ENCODE measurements at regions not wholly inside any gene's neighbourhood (a gene's known extent, or its start where the extent isn't known, plus 50 kb on each side); places are given as distances from the start of the nearest gene placed in this dataset.

DNA sequence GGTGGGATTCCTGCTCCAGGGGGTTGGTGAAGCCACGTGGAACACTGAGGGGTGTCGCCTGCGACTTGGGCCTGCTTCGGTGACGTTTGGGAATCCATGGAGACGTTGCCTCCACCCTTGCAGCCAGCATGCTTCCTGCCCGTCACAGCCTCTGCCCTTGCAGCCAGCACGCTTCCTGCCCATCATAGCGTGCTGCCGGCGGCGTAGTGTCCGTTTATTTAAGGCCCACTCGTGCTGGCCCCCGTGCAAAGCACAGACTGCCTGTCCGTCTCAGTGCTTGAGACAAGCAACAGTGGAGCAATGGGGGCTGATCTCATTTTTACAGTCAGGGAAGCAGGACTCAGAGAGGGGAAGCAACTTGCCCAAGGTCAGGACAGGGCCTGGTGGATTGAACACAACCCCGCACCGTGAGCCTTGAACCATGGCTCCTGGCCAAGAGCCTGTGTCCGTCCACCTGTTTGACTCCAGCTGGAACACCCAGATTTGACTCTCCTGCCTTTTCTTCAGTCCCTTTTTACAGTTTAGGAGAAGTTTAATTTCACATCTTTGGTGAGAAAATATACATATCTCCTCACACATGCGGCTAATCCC, 149.6 kb downstream of the TEX29 start:
- Histone ChIP-seq H3K27ac (ENCODE audit: control insufficient read depth, insufficient read depth, low read length) (no peak overlapping the region), H3K4me1 (ENCODE audit: control insufficient read depth, extremely low read depth, insufficient read depth, low read length) (no peaks in the 10 kb centered on the region), H3K79me2 (ENCODE audit: control insufficient read depth, insufficient read depth, low read length) (no peaks in the 10 kb centered on the region), H3K9me1 (ENCODE audit: control insufficient read depth, extremely low read depth, insufficient read depth, low read length) (no peaks in the 10 kb centered on the region), H3K4me2 (ENCODE audit: control insufficient read depth, extremely low read depth, insufficient read depth, low read depth, low read length) (no peak overlapping the region), H3K4me3 (ENCODE audit: control insufficient read depth in 2 of 3, extremely low read depth in 1 of 3, insufficient read depth in 2 of 3, low read depth in 1 of 3, low read length in 3 of 3) (no peak overlapping the region), H2AFZ (ENCODE audit: control insufficient read depth, low read length) (no peak overlapping the region), H3K27me3 (ENCODE audit: control insufficient read depth, extremely low read depth, insufficient read depth, low read length) (no peaks in the 10 kb centered on the region), H4K20me1 (ENCODE audit: control insufficient read depth, extremely low read depth, insufficient read depth, low read length) (no peaks in the 10 kb centered on the region), H3K9me3 (ENCODE audit: control insufficient read depth, low read depth, low read length) (no peaks in the 10 kb centered on the region), H3K36me3 (ENCODE audit: control insufficient read depth in 2 of 2, extremely low read depth in 1 of 2, insufficient read depth in 2 of 2, low read length in 2 of 2) (no peaks in the 10 kb centered on the region), H3K9ac (ENCODE audit: control insufficient read depth, extremely low read depth, insufficient read depth, low read length) (no peak overlapping the region)
- TF ChIP-seq, protein P1, sequence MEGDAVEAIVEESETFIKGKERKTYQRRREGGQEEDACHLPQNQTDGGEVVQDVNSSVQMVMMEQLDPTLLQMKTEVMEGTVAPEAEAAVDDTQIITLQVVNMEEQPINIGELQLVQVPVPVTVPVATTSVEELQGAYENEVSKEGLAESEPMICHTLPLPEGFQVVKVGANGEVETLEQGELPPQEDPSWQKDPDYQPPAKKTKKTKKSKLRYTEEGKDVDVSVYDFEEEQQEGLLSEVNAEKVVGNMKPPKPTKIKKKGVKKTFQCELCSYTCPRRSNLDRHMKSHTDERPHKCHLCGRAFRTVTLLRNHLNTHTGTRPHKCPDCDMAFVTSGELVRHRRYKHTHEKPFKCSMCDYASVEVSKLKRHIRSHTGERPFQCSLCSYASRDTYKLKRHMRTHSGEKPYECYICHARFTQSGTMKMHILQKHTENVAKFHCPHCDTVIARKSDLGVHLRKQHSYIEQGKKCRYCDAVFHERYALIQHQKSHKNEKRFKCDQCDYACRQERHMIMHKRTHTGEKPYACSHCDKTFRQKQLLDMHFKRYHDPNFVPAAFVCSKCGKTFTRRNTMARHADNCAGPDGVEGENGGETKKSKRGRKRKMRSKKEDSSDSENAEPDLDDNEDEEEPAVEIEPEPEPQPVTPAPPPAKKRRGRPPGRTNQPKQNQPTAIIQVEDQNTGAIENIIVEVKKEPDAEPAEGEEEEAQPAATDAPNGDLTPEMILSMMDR (optimal IDR thresholded peaks at IDR 0.05 in 1 of 3, IDR thresholded peaks at IDR 0.05 in 1 of 3, conservative IDR thresholded peaks at IDR 0.05 in 1 of 3; ENCODE audit: extremely low read depth in 1 of 3, insufficient read depth in 2 of 3, low read length in 3 of 3) = no peak
- TF ChIP-seq EZH2 (IDR thresholded peaks at IDR 0.05; ENCODE audit: low read length) = no peak
- FAIRE-seq = no peak
- no peak for DNase-seq (ENCODE audit: low read depth, low spot score)
- dilution Hi-C loops (cut with MboI; ENCODE audit: extremely low pct_ligation_motif_present, low sequenced_read_pairs) = no loop called here

DNA sequence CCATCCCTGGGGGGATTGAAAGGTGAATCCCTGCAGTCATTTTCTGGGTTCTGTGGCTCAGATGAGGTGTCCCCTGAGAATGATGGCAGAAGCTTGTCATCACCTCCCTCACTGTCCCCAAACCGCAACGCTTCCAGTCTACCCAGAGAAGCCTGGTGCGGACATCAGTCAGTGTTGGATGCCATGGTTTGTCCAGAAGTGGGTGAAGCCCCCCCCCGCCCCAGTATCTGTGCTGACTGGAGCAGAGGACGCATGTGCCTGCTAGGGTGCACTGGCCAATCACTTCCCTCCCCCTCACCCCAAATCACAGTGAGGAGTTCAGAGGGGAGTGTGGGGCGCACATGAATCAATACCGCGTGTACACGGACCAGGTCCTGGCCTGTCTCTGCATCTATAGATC, 150.5 kb downstream of the TEX29 start:
- FAIRE-seq = no peak

More for the DNA sequence above, 150.5 kb downstream of the TEX29 start:
- Histone ChIP-seq H3K36me3 (ENCODE audit: control insufficient read depth in 2 of 2, extremely low read depth in 1 of 2, insufficient read depth in 2 of 2, low read length in 2 of 2) (no peaks in the 10 kb centered on the region), H3K4me3 (ENCODE audit: control insufficient read depth in 2 of 3, extremely low read depth in 1 of 3, insufficient read depth in 2 of 3, low read depth in 1 of 3, low read length in 3 of 3) (no peak overlapping the region), H3K79me2 (ENCODE audit: control insufficient read depth, insufficient read depth, low read length) (no peaks in the 10 kb centered on the region), H3K27ac (ENCODE audit: control insufficient read depth, insufficient read depth, low read length) (no peak overlapping the region), H3K27me3 (ENCODE audit: control insufficient read depth, extremely low read depth, insufficient read depth, low read length) (no peaks in the 10 kb centered on the region), H3K9ac (ENCODE audit: control insufficient read depth, extremely low read depth, insufficient read depth, low read length) (no peak overlapping the region), H3K4me2 (ENCODE audit: control insufficient read depth, extremely low read depth, insufficient read depth, low read depth, low read length) (no peak overlapping the region), H2AFZ (ENCODE audit: control insufficient read depth, low read length) (no peak overlapping the region), H3K4me1 (ENCODE audit: control insufficient read depth, extremely low read depth, insufficient read depth, low read length) (no peaks in the 10 kb centered on the region), H4K20me1 (ENCODE audit: control insufficient read depth, extremely low read depth, insufficient read depth, low read length) (no peaks in the 10 kb centered on the region), H3K9me3 (ENCODE audit: control insufficient read depth, low read depth, low read length) (no peaks in the 10 kb centered on the region), H3K9me1 (ENCODE audit: control insufficient read depth, extremely low read depth, insufficient read depth, low read length) (no peaks in the 10 kb centered on the region)
- TF ChIP-seq EZH2 (IDR thresholded peaks at IDR 0.05; ENCODE audit: low read length) = no peak
- TF ChIP-seq, protein P1 (optimal IDR thresholded peaks at IDR 0.05 in 1 of 3, IDR thresholded peaks at IDR 0.05 in 1 of 3, conservative IDR thresholded peaks at IDR 0.05 in 1 of 3; ENCODE audit: extremely low read depth in 1 of 3, insufficient read depth in 2 of 3, low read length in 3 of 3) = no peak
- dilution Hi-C loops (cut with MboI; ENCODE audit: extremely low pct_ligation_motif_present, low sequenced_read_pairs) = no loop called here
- DNase-seq (ENCODE audit: low read depth, low spot score) = no peak

All from keratinocyte (primary cell).